ENCODE measurements at regions not wholly inside any gene's neighbourhood (a gene's known extent, or its start where the extent isn't known, plus 50 kb on each side); places are given as distances from the start of the nearest gene placed in this dataset.

- H2AFZ ChIP-seq (ENCODE audit: low read depth, low read length) = no peak overlapping the region
- no peak for TF ChIP-seq EZH2phosphoT487 (IDR thresholded peaks at IDR 0.05; ENCODE audit: low read depth)
- no peak for TF ChIP-seq CTCF (IDR thresholded peaks at IDR 0.05; ENCODE audit: low read depth, low read length)
- H3K9me3 ChIP-seq (ENCODE audit: insufficient read depth, low read length) = no peaks in the 10 kb centered on the region
- no peak overlapping the region for H3K9ac ChIP-seq (ENCODE audit: low read length)
- no peak overlapping the region for H3K27ac ChIP-seq (ENCODE audit: low read length)
- H3K79me2 ChIP-seq (ENCODE audit: low read length) = no peaks in the 10 kb centered on the region
- H4K20me1 ChIP-seq (ENCODE audit: insufficient read depth, low read length) = no peaks in the 10 kb centered on the region
- no peaks in the 10 kb centered on the region for H3K4me1 ChIP-seq (ENCODE audit: low read length)
- H3K36me3 ChIP-seq (replicated peaks; ENCODE audit: low read depth, low read length) = no peaks in the 10 kb centered on the region
- H3K4me2 ChIP-seq (ENCODE audit: low read length) = no peak overlapping the region
- H3K27me3 ChIP-seq (ENCODE audit: low read depth, low read length) = peaks cover 39% of the 10 kb centered on the region
- no peak overlapping the region for H3K4me3 ChIP-seq (ENCODE audit: low read length)
These were observed 202.5 kb upstream of the RAB4A start for GRCh38 chr1:229068270-229068987.

GRCh38 chr1:229069176-229069575 lies 201.7 kb upstream of the RAB4A start:
- no peak overlapping the region for H3K9ac ChIP-seq (ENCODE audit: low read length)
- no peaks in the 10 kb centered on the region for H3K4me1 ChIP-seq (ENCODE audit: low read length)
- peaks cover 39% of the 10 kb centered on the region for H3K27me3 ChIP-seq (ENCODE audit: low read depth, low read length)
- H3K4me3 ChIP-seq (ENCODE audit: low read length) = no peak overlapping the region
- H3K36me3 ChIP-seq (replicated peaks; ENCODE audit: low read depth, low read length) = no peaks in the 10 kb centered on the region
- no peak overlapping the region for H3K4me2 ChIP-seq (ENCODE audit: low read length)
- H2AFZ ChIP-seq (ENCODE audit: low read depth, low read length) = no peak overlapping the region
- no peak overlapping the region for H3K27ac ChIP-seq (ENCODE audit: low read length)
- no peaks in the 10 kb centered on the region for H3K9me3 ChIP-seq (ENCODE audit: insufficient read depth, low read length)
- TF ChIP-seq EZH2phosphoT487 (IDR thresholded peaks at IDR 0.05; ENCODE audit: low read depth) = no peak
- TF ChIP-seq CTCF (IDR thresholded peaks at IDR 0.05; ENCODE audit: low read depth, low read length) = no peak
- H3K79me2 ChIP-seq (ENCODE audit: low read length) = no peaks in the 10 kb centered on the region
- H4K20me1 ChIP-seq (ENCODE audit: insufficient read depth, low read length) = no peaks in the 10 kb centered on the region

- H3K27me3 ChIP-seq (ENCODE audit: low read depth, low read length) = peaks cover 35% of the 10 kb centered on the region
- H3K9me3 ChIP-seq (ENCODE audit: insufficient read depth, low read length) = no peaks in the 10 kb centered on the region
- H3K4me3 ChIP-seq (ENCODE audit: low read length) = no peak overlapping the region
- no peak overlapping the region for H3K9ac ChIP-seq (ENCODE audit: low read length)
- no peaks in the 10 kb centered on the region for H3K79me2 ChIP-seq (ENCODE audit: low read length)
- no peaks in the 10 kb centered on the region for H4K20me1 ChIP-seq (ENCODE audit: insufficient read depth, low read length)
- no peak overlapping the region for H3K27ac ChIP-seq (ENCODE audit: low read length)
- no peak overlapping the region for H2AFZ ChIP-seq (ENCODE audit: low read depth, low read length)
- TF ChIP-seq CTCF (IDR thresholded peaks at IDR 0.05; ENCODE audit: low read depth, low read length) (no peak), EZH2phosphoT487 (IDR thresholded peaks at IDR 0.05; ENCODE audit: low read depth) (no peak)
- H3K4me2 ChIP-seq (ENCODE audit: low read length) = no peak overlapping the region
- H3K4me1 ChIP-seq (ENCODE audit: low read length) = no peaks in the 10 kb centered on the region
- no peaks in the 10 kb centered on the region for H3K36me3 ChIP-seq (replicated peaks; ENCODE audit: low read depth, low read length)
These were observed 200.7 kb upstream of the RAB4A start for GRCh38 chr1:229070168-229070567.

DNA sequence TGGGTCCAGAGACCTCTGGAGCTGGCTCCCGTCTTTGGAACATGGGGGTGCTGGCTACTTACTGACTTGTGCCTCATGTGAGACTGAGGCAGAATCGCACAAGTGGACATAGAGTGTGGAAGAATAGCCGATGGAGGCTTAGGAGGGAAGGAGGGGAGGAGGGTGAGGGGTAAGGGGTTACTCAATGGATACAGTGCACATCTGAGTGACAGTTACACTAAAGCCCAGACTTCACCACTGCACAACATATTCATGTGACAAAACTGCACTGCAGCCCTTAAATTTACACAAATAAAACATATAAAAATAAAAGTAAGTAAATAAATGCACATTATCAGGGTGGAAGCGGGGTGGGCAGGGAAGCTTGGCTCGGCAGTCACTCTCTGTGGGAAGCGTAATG lies 197.7 kb upstream of the RAB4A start:
- no peak overlapping the region for H2AFZ ChIP-seq (ENCODE audit: low read depth, low read length)
- H4K20me1 ChIP-seq (ENCODE audit: insufficient read depth, low read length) = no peaks in the 10 kb centered on the region
- H3K4me1 ChIP-seq (ENCODE audit: low read length) = no peaks in the 10 kb centered on the region
- H3K4me3 ChIP-seq (ENCODE audit: low read length) = no peak overlapping the region
- no peak overlapping the region for H3K27ac ChIP-seq (ENCODE audit: low read length)
- H3K27me3 ChIP-seq (ENCODE audit: low read depth, low read length) = peaks cover 36% of the 10 kb centered on the region
- H3K79me2 ChIP-seq (ENCODE audit: low read length) = no peaks in the 10 kb centered on the region
- no peaks in the 10 kb centered on the region for H3K36me3 ChIP-seq (replicated peaks; ENCODE audit: low read depth, low read length)
- no peak overlapping the region for H3K9ac ChIP-seq (ENCODE audit: low read length)
- TF ChIP-seq EZH2phosphoT487 (IDR thresholded peaks at IDR 0.05; ENCODE audit: low read depth) (no peak), CTCF (IDR thresholded peaks at IDR 0.05; ENCODE audit: low read depth, low read length) (no peak)
- no peak overlapping the region for H3K4me2 ChIP-seq (ENCODE audit: low read length)
- H3K9me3 ChIP-seq (ENCODE audit: insufficient read depth, low read length) = no peaks in the 10 kb centered on the region

All from OCI-LY3 (cell line).